ENCODE measurements at regions not wholly inside any gene's neighbourhood (a gene's known extent, or its start where the extent isn't known, plus 50 kb on each side); places are given as distances from the start of the nearest gene placed in this dataset.

DNA sequence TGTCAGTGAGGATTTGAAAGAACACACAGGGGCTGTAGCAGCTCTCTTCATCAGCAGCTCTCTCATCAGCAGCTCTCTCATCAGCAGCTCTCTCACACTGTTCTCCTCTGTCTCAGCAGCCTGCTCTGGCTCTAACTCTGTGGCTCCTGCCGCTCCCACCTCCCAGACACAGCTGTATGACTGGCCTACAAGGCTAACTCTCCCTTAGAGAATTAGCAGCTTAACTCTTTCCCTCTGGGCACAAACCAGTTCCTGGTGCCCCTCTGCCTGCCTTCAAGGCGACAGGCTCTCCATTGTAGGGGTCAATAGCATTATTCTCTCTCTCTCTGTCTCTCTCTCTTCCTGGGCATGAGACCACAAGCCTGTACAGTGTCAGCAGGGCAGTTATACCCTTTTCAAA lies 385.6 kb upstream of the PCDH10 start:
- H3K27ac ChIP-seq: no peak overlapping the region
- H3K79me2 ChIP-seq: no peaks in the 10 kb centered on the region
- H3K27me3 ChIP-seq (ENCODE audit: control insufficient read depth, insufficient read depth, low read length): no peaks in the 10 kb centered on the region
- H3K9me3 ChIP-seq (ENCODE audit: control insufficient read depth, low read length): no peaks in the 10 kb centered on the region
- no peak overlapping the region for H2AFZ ChIP-seq
- no peak overlapping the region for H3K9ac ChIP-seq
- H3K4me3 ChIP-seq (ENCODE audit: low read depth, low read length): no peak overlapping the region
- no peak overlapping the region for H3K4me2 ChIP-seq (ENCODE audit: low read length)
- H3K4me1 ChIP-seq: no peaks in the 10 kb centered on the region
- TF ChIP-seq CTCF (IDR thresholded peaks at IDR 0.05): no peak
- H3K36me3 ChIP-seq (ENCODE audit: control insufficient read depth, insufficient read depth, low read length): no peaks in the 10 kb centered on the region

DNA sequence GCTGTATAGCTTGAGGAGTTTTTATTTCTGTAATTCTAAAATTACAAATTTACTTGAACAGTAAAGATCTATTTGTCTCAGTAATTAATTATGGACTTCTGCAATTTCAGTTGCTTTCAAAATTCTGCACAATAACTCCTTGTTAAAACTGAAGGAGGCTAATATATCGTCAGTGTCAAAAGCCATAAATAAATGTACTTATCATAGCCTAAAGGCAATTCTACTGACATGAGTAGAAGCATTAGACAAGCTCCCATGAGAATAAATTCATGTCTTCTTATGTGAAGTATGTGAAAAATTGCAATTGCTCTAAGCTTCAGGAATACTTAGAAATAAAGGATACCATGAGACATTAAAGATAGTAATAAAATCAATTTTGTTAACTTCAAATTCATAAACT lies 381.2 kb upstream of the PCDH10 start:
- no peak overlapping the region for H3K4me3 ChIP-seq (ENCODE audit: low read depth, low read length)
- H3K27ac ChIP-seq: no peak overlapping the region
- H3K36me3 ChIP-seq (ENCODE audit: control insufficient read depth, insufficient read depth, low read length): no peaks in the 10 kb centered on the region
- H3K4me1 ChIP-seq: no peaks in the 10 kb centered on the region
- H3K9me3 ChIP-seq (ENCODE audit: control insufficient read depth, low read length): no peaks in the 10 kb centered on the region
- H3K79me2 ChIP-seq: no peaks in the 10 kb centered on the region
- no peak for TF ChIP-seq CTCF (IDR thresholded peaks at IDR 0.05)
- no peak overlapping the region for H3K4me2 ChIP-seq (ENCODE audit: low read length)
- H2AFZ ChIP-seq: no peak overlapping the region
- H3K9ac ChIP-seq: no peak overlapping the region
- H3K27me3 ChIP-seq (ENCODE audit: control insufficient read depth, insufficient read depth, low read length): no peaks in the 10 kb centered on the region

GRCh38 chr4:132770776-132771175 lies 378.3 kb upstream of the PCDH10 start:
- no peaks in the 10 kb centered on the region for H3K27me3 ChIP-seq (ENCODE audit: control insufficient read depth, insufficient read depth, low read length)
- no peaks in the 10 kb centered on the region for H3K79me2 ChIP-seq
- H3K4me2 ChIP-seq (ENCODE audit: low read length): no peak overlapping the region
- no peaks in the 10 kb centered on the region for H3K36me3 ChIP-seq (ENCODE audit: control insufficient read depth, insufficient read depth, low read length)
- no peak overlapping the region for H3K27ac ChIP-seq
- H3K9me3 ChIP-seq (ENCODE audit: control insufficient read depth, low read length): no peaks in the 10 kb centered on the region
- no peak overlapping the region for H3K9ac ChIP-seq
- no peaks in the 10 kb centered on the region for H3K4me1 ChIP-seq
- H2AFZ ChIP-seq: no peak overlapping the region
- no peak overlapping the region for H3K4me3 ChIP-seq (ENCODE audit: low read depth, low read length)
- no peak for TF ChIP-seq CTCF (IDR thresholded peaks at IDR 0.05)

DNA sequence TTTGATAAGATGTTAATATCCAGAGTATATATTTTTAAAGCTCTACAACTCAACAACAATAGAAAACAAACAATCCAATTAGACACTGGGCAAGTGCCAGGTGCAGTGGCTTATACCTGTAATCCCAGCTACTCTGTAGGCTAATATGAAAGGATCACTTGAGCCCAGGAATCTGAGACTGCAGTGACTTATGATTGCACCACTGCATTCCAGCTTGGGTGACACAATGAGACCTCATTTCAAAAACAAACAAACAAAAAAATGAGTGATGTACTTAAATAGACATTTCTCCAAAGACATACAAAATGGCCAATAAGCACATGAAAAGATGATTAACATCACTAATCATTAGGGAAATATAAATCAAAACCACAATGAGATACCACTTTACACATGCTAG lies 356.8 kb upstream of the PCDH10 start:
- no peak overlapping the region for H3K4me3 ChIP-seq (ENCODE audit: low read depth, low read length)
- H3K9me3 ChIP-seq (ENCODE audit: control insufficient read depth, low read length): no peaks in the 10 kb centered on the region
- no peak overlapping the region for H2AFZ ChIP-seq
- no peaks in the 10 kb centered on the region for H3K36me3 ChIP-seq (ENCODE audit: control insufficient read depth, insufficient read depth, low read length)
- no peak for TF ChIP-seq CTCF (IDR thresholded peaks at IDR 0.05)
- H3K27me3 ChIP-seq (ENCODE audit: control insufficient read depth, insufficient read depth, low read length): no peaks in the 10 kb centered on the region
- H3K4me1 ChIP-seq: no peaks in the 10 kb centered on the region
- no peaks in the 10 kb centered on the region for H3K79me2 ChIP-seq
- H3K4me2 ChIP-seq (ENCODE audit: low read length): no peak overlapping the region
- H3K9ac ChIP-seq: no peak overlapping the region
- H3K27ac ChIP-seq: no peak overlapping the region

GRCh38 chr4:132797856-132798255 lies 351.2 kb upstream of the PCDH10 start:
- H3K4me1 ChIP-seq: no peaks in the 10 kb centered on the region
- H3K9ac ChIP-seq: no peak overlapping the region
- no peaks in the 10 kb centered on the region for H3K27me3 ChIP-seq (ENCODE audit: control insufficient read depth, insufficient read depth, low read length)
- no peaks in the 10 kb centered on the region for H3K36me3 ChIP-seq (ENCODE audit: control insufficient read depth, insufficient read depth, low read length)
- H3K9me3 ChIP-seq (ENCODE audit: control insufficient read depth, low read length): no peaks in the 10 kb centered on the region
- no peak for TF ChIP-seq CTCF (IDR thresholded peaks at IDR 0.05)
- no peak overlapping the region for H2AFZ ChIP-seq
- H3K4me3 ChIP-seq (ENCODE audit: low read depth, low read length): no peak overlapping the region
- no peak overlapping the region for H3K27ac ChIP-seq
- no peak overlapping the region for H3K4me2 ChIP-seq (ENCODE audit: low read length)
- no peaks in the 10 kb centered on the region for H3K79me2 ChIP-seq
